AG04449 (cell line): ENCODE measurements at regions not wholly inside any gene's neighbourhood (a gene's known extent, or its start where the extent isn't known, plus 50 kb on each side); places are given as distances from the start of the nearest gene placed in this dataset.

Source experiments
- CTCF ChIA-PET: fragments of 350-600 bp; formaldehyde crosslinking; extraction: SDS; loops from one replicate; lab custom pipeline; 2021; ENCODE audit warnings: antibody characterized with exemption; lab: Yijun Ruan, JAX
- POLR2A ChIA-PET: fragments of 400-600, 350-600 bp; formaldehyde crosslinking; extraction: SDS; loops from one replicate; lab custom pipeline; 2020; ENCODE audit warnings: antibody characterized with exemption, inconsistent platforms; lab: Yijun Ruan, JAX
- DNase-seq: peaks from one replicate; pipeline ENCODE4 v3.0.0-alpha.2; 2010; ENCODE audit warnings: low read depth, low spot score
- H3K4me3 ChIP-seq: 2 replicates; pipeline ENCODE4 v1.5.1; 2011; ENCODE audit warnings: low read depth, mild to moderate bottlenecking, control low read depth, low read length
- TF ChIP-seq, protein P1 (sequence below): IDR thresholded peaks from one replicate; pipeline ENCODE4 v1.5.1; 2011; ENCODE audit warnings: mild to moderate bottlenecking, moderate library complexity, low read length, control low read depth, inconsistent platforms; ENCODE audit not compliant: insufficient read depth; ENCODE audit errors: missing control alignments

DNA sequence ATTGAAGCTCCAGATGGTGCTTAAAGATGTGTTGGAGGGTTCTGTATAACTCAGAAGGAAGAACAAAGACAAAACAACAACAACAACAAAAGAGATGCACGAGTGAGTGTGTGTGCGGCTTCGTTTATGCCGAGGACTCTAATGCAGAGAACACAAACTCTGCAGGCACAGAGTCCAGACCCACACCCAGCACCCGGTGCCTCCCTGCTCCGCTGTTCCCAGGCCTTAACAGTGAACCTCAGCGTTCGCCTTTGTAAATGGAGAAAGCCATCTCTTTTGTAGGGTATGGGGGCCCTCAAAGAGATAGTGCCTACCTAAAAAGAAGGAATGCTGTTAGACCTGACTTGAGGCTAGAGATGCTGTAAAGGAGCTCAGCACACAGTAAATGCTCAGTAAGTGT, 243.3 kb downstream of the ERMARD start:
- DNase-seq: no peak
- CTCF ChIA-PET: no interaction called here
- no peak overlapping the region for H3K4me3 ChIP-seq
- TF ChIP-seq, protein P1, sequence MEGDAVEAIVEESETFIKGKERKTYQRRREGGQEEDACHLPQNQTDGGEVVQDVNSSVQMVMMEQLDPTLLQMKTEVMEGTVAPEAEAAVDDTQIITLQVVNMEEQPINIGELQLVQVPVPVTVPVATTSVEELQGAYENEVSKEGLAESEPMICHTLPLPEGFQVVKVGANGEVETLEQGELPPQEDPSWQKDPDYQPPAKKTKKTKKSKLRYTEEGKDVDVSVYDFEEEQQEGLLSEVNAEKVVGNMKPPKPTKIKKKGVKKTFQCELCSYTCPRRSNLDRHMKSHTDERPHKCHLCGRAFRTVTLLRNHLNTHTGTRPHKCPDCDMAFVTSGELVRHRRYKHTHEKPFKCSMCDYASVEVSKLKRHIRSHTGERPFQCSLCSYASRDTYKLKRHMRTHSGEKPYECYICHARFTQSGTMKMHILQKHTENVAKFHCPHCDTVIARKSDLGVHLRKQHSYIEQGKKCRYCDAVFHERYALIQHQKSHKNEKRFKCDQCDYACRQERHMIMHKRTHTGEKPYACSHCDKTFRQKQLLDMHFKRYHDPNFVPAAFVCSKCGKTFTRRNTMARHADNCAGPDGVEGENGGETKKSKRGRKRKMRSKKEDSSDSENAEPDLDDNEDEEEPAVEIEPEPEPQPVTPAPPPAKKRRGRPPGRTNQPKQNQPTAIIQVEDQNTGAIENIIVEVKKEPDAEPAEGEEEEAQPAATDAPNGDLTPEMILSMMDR: no peak
- POLR2A ChIA-PET: no interaction called here

DNA sequence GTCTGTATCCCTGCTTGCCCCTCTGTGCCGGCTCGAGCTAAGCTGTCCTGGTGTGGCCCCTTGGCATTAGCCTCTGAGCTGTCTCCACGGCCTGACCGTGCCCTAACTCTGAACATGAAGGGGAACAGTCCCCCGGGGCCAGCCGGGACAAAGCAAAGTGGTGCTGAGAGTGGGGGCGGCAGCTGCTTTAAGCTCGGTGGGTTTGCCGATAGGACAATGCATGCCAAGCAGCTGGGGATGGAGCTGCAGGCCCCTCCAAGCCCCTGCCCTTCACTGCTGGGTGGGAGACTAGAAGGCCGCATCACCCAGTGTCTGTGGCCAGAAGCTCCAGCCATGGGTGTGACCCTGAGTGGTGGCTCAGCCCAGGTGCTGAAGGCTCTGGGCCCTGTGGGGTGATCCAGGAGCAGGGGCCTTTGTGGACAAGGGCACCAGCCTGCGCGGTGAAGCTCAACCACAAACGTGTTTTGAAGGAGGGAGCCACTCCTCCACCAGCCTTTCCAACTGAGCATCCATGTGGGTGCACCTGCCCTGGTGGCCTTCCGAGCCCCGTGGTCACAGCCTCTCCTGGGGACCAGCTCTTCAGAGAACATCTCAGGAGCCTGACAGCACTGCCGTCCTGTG, 242.5 kb downstream of the ERMARD start:
- ChIA-PET POLR2A (no interaction called here), CTCF (no interaction called here)
- DNase-seq: no peak
- no peak overlapping the region for H3K4me3 ChIP-seq
- TF ChIP-seq, protein P1: no peak

DNA sequence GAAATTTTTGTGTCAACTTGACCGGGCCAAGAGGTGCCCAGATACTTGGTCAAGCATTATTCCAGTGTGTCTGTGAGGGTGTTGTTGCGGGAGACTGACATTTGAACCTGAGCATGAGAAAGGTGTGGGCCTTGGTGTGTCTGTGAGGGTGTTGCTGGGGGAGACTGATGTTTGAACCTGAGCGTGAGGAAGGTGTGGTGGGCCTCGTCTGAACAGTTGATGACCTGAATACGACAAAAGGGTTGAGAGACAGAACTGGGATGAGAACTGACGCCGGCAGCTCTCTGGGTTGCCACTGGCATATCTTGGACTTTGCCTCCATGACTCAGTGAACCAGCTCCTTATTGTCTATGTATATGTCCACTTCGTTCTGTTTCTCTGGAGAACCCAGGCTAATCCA, 240.5 kb downstream of the ERMARD start:
- TF ChIP-seq, protein P1: no peak
- H3K4me3 ChIP-seq: no peak overlapping the region
- ChIA-PET CTCF (no interaction called here), POLR2A (no interaction called here)
- no peak for DNase-seq

DNA sequence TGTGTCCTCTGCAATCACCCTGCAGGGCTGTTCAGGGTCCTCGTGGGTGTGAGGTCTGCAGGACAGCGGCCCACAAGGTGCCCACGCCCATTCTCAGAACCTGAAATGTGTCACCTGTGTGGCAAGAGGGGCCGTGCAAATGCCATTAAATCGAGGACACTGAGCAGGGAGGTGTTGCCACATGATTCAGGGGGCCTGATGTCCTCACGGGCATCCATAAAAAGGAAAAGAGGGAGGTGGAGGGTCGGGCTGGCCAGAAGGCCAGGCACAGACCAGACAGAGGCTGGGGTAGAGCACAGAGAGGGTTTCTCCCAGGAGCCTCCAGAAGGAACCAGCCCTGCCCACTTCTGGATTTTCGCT, 239.6 kb downstream of the ERMARD start:
- TF ChIP-seq, protein P1: no peak
- POLR2A ChIA-PET: no interaction called here
- H3K4me3 ChIP-seq: no peak overlapping the region
- CTCF ChIA-PET: no interaction called here
- DNase-seq: no peak

DNA sequence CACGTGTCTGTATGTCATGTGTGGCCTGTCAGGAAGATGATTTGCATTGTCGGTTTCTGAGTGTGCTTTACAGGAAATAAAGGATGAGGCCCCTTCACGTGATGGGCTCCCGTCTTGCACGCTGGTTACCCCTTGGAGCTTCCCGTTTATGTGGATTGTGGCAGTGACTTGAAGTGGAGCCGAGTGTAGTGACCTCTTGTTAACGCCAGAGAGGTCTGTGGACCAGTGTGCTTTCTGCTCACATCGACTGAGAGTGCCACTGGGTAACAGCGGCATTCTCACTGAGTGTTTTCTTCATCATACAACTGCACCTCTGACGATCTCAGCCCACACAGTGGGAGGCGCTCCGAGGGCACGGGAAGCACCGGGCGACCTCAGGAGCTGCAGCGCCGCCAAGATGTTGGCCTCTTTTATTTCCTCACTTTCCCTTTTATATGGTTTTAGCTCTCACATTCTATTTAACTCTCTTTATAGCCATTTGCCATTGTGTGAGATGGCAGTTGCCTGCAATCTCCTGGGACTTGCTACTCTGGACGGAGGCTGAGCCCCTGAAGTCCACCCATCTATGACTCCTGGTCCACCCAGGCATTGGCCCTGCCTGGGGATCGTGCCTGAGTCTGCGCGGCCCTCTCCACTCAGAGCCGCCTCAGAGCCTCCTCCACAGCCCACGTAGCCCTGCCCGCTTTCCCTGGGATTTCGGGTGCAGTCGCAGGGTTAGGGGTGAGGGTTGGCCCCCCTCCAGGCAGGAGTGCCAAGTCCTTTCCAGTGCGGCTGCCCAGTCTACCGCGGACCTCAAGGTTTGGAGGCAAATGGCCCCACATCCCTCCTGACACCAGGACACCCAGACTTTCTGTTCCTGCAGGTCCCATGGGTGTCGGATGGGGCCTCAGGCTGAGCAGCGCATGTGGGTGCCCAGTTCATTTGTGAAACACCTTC, 238.9 kb downstream of the ERMARD start:
- no peak for DNase-seq
- TF ChIP-seq, protein P1: no peak
- CTCF ChIA-PET: no interaction called here
- POLR2A ChIA-PET: no interaction called here
- H3K4me3 ChIP-seq: no peak overlapping the region

DNA sequence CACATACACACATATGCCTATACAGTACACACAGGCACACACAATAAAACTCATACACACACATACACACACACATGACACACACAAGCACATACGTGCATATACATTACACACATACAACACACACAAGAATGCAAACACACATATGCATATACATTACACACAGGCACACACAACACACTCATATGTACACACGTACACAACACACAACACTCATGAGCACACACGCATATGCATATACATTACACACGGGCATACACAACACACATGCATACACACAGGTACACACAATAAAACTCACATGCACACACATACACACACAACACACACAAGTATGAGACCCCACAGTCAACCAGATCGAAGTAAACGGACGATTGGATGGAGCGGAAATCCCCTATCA, 238.2 kb downstream of the ERMARD start:
- no peak overlapping the region for H3K4me3 ChIP-seq
- ChIA-PET CTCF (no interaction called here), POLR2A (no interaction called here)
- no peak for DNase-seq
- TF ChIP-seq, protein P1: no peak
